Epithelial cell of esophagus (primary cell): ENCODE measurements at regions not wholly inside any gene's neighbourhood (a gene's known extent, or its start where the extent isn't known, plus 50 kb on each side); places are given as distances from the start of the nearest gene placed in this dataset.
"Not testable (repeated sequence)": the region's sequence is repeated elsewhere in the genome, so short reads cannot be mapped to it uniquely, and the experiment has no call there.

ENCODE experiments used
- DNase-seq: peaks from one replicate; pipeline ENCODE4 v3.0.0; 2010; ENCODE audit warnings: low read depth
- H3K4me3 ChIP-seq: 2 replicates; pipeline ENCODE4 v1.5.1; 2011; ENCODE audit warnings: mild to moderate bottlenecking, low read length, control low read depth
- TF ChIP-seq, protein P1 (sequence below): IDR thresholded peaks from 2 replicates; pipeline ENCODE4 v1.5.1; 2011; ENCODE audit warnings: low read depth, mild to moderate bottlenecking, low read length, control low read depth, inconsistent platforms; ENCODE audit not compliant: insufficient read depth; ENCODE audit errors: missing control alignments

DNA sequence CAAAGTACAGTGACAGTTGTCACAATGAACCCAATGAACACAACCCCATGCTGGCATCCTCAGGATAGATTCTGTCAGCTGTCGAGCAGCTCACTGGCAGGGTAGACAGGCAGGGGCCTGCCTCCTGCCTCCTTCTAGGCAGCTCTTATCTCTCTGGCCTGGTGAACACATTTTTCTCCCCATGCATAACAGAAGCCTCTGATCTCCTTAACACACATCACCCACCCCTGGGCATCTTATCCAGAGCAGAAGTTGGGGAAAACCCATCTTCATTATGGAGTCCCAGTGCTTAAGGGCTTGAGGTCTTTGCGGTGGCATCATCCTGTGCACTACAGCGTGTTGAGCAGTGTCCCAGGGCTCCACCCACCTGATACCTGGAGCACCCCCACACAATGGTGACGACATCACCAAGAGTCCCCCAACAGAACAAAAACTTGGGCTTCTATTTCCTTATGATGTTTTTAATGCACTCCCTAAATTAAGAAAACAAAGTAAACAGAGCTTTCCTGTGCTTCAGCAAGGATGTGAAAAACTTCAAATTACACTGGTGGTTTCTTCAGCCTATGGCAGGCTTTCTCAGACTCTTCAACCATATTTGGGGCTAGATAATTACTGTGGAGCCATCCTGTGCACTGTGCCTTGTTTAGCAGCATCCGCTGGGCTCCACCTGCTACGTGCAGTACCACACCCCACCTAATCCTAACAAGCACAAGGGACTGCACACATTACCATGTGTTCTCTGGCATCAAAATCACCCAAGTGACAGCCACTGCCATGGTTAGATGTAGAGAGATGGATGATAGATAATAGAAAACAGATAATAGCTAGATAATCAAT, 277.4 kb upstream of the USP9Y start:
- TF ChIP-seq, protein P1, sequence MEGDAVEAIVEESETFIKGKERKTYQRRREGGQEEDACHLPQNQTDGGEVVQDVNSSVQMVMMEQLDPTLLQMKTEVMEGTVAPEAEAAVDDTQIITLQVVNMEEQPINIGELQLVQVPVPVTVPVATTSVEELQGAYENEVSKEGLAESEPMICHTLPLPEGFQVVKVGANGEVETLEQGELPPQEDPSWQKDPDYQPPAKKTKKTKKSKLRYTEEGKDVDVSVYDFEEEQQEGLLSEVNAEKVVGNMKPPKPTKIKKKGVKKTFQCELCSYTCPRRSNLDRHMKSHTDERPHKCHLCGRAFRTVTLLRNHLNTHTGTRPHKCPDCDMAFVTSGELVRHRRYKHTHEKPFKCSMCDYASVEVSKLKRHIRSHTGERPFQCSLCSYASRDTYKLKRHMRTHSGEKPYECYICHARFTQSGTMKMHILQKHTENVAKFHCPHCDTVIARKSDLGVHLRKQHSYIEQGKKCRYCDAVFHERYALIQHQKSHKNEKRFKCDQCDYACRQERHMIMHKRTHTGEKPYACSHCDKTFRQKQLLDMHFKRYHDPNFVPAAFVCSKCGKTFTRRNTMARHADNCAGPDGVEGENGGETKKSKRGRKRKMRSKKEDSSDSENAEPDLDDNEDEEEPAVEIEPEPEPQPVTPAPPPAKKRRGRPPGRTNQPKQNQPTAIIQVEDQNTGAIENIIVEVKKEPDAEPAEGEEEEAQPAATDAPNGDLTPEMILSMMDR: no peak
- no peak overlapping the region for H3K4me3 ChIP-seq
- DNase-seq: peak; percentile 29

DNA sequence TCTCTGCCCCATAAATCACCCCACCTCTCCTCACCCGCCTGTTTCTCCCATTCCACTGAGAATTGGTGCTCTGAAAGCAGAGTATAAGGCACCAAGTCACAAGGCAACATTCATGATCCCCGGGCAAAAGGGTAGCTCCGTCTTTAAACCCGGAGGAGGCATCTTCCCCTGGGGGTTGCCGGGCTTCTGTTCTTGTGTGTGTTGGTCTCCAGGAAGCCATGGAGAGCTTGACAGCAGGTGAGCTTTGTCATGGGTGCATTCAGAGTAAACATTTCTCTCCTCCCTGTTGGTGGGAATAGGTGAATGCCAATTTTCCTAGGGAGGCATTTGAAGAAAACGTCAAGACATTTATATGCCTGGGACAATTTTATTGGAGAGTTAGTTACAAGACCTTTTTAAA, 275.5 kb upstream of the USP9Y start:
- DNase-seq: no peak
- no peak overlapping the region for H3K4me3 ChIP-seq
- TF ChIP-seq, protein P1: no peak

DNA sequence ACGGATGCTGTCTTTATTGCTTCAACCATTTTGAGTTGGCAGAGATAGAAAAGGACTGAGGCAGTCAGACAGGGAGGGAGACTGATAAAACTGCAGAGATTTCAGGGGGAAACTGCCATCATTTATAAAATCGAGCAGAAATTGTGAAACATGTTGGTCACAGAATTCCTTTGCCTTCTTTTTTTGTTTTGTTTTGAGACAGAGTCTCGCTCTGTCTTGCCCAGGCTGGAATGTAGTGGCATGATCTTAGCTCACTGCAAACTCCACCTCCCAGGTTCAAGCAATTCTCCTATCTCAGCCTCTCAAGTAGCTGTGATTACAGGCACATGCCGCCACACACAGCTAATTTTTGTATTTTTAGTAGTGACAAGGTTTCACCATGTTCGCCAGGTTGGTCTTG, 273.7 kb upstream of the USP9Y start:
- peak; percentile 53 for DNase-seq
- no peak overlapping the region for H3K4me3 ChIP-seq
- TF ChIP-seq, protein P1: no peak

DNA sequence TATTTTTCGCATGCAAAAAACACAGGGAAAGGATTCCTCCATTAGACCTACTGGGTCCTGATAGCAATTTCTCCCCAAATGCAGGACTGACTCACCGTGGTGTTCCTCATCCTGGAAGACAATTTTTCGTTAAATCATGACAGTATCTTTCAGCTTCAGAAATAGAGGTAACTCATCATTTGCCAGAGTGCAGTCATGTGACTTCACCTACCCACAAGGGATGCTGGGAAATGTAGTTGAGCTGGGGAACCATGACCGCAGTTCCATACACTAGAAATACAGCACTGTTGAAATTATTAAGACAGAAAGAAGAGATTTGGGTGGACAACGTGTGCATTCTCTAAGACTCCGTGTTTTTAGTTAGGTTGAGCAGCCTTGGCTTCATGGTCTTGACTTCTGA, 269.5 kb upstream of the USP9Y start:
- H3K4me3 ChIP-seq: no peak overlapping the region
- TF ChIP-seq, protein P1: no peak
- peak; percentile 59 for DNase-seq

DNA sequence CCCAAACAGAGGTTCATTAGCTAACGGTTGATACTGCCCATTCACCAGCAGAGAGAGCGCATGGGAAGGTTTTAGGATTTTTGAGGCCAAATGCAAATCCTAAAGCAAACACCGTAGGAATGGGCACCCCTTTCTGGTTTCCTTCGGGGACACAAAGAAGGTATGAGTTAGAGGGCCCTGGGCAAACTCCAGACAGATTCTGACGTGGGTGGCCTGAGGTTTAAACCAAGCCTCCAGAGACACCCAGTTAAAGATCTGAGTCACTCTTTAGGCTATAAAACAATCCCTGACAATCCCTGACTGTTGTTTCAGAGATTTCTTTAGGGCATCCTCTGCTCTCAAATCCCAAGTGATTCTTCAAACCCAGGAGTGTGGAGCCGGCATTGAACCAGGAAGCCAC, 262.2 kb upstream of the USP9Y start:
- DNase-seq, H3K4me3 ChIP-seq: not testable (repeated sequence)

DNA sequence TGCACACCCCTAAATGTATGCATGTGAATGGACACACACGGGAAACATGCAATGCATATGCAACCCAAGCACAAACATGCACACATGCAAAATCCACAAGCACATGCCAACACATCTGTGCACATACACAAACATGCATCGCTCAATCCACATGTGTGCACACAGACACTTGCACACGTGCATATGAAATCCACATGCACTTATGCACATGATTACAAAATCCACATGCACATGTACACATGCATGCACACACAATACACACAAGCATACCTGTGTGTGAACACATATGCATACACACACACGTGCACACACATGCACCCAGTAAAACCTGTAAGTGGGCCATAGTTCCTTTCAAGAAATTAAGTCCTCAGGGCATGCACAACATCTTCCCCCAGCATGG, 256.8 kb upstream of the USP9Y start:
- DNase-seq: no peak
- H3K4me3 ChIP-seq: no peak overlapping the region
- TF ChIP-seq, protein P1: no peak

DNA sequence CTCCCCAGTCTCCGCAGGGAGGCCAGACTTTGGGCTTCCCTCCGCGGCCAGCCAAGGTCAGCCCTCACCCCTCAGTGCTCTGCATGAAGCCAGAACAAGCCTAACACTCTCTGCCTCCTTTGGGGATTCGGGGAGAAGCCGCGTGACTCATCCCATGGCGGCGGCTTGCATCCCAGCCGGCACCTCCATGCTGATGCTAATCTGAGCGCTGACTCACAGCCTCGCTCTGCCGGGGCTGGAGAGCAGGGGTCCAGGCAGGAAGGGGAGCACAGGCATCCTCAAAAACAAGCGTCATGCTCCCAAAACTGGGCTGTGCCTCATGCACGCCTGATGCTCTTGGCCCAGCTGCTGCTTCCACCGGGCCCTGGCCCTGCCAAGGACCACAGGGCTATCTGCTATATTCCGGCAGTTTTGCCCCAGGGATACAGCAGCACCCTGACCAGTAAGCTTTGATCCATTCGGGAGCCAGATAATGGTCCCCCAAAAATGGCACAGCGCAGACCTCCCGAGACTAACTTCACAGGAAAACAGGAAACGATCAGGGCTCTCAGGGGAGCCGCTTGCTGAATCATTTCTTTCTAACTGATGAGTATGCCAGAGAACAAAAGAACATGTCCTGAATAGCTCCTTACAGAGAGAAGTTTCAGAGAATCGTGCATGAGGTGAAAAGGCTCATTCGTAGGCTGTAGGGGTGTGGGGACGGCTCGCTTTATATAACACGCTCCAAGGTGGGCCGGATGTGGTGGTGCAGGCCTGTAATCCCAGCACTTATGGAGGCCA, 254.4 kb upstream of the USP9Y start:
- not testable (repeated sequence) for DNase-seq, H3K4me3 ChIP-seq

DNA sequence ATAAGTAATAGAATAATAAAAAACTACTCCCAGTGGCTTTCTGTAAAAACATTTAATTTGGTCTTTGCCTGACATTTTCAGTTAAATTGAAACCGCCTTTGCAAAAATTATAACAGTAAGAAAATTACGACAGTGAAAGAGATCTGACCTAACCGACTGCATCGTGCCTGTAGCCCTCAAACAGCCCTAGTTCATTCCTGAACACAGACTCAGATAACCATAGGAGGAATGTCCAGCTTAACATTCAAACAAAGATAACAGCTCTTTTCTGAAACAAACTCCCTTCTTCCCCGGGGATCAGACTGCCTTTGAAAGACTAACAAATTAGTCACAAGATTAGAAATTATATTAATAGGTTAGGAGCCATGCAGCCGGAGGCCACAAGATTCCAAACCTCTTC, 252.5 kb upstream of the USP9Y start:
- DNase-seq, H3K4me3 ChIP-seq: not testable (repeated sequence)

DNA sequence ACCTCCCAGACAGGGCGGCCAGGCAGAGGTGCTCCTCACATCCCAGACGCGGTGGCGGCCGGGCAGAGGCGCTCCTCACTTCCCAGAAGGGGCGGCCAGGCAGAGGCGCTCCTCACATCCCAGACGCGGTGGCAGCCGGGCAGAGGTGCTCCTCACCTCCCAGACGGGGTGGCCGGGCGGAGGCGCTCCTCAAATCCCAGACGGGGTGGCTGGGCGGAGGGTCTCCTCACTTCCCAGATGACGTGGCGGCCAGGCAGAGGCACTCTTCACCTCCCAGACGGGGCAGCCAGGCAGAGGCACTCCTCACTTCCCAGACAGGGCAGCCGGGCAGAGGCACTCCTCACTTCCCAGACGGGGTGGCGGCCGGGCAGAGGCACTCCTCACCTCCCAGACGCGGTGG, 247.7 kb upstream of the USP9Y start:
- DNase-seq: not testable (repeated sequence)

More for the DNA sequence above, 247.7 kb upstream of the USP9Y start:
- H3K4me3 ChIP-seq: not testable (repeated sequence)
